KOPT-K1 (cell line): ENCODE measurements at regions not wholly inside any gene's neighbourhood (a gene's known extent, or its start where the extent isn't known, plus 50 kb on each side); places are given as distances from the start of the nearest gene placed in this dataset.

ENCODE experiments used
- H3K27ac ChIP-seq: fragments of 200-600 bp; sonication (generic); 2 replicates; pipeline ENCODE4 v1.5.1; 2016; ENCODE audit warnings: antibody characterized with exemption, mild to moderate bottlenecking, low read depth, low read length; ENCODE audit not compliant: poor library complexity, severe bottlenecking
- H3K36me3 ChIP-seq: fragments of 200-600 bp; sonication (generic); 2 replicates; pipeline ENCODE4 v1.5.1; 2017; ENCODE audit warnings: antibody characterized with exemption, mild to moderate bottlenecking, low read length, moderate library complexity; ENCODE audit not compliant: insufficient read depth
- H3K9me3 ChIP-seq: fragments of 200-600 bp; sonication (generic); 2 replicates; pipeline ENCODE4 v1.5.1; 2017; ENCODE audit warnings: antibody characterized with exemption, low read length, mild to moderate bottlenecking; ENCODE audit not compliant: insufficient read depth, poor library complexity, severe bottlenecking

DNA sequence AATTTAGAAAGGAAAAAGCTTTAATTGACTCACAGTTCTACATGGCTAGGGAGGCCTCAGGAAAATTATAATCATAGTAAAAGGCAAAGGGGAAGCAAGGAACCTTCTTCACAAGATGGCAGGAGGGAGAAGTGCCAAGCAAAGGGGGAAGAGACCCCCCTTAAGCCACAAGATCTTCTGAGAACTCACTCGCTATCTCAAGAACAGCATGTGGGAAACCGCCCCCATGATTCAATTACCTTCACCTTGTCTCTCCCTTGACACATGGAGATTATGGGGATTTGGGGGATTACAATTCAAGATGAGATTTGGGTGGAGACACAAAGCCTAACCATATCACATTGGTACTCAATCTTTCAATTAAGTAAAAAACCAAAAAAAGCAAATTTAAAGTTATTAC lies 1778.7 kb upstream of the MIR17HG start:
- no peaks in the 10 kb centered on the region for H3K36me3 ChIP-seq
- no peaks in the 10 kb centered on the region for H3K9me3 ChIP-seq
- no peak overlapping the region for H3K27ac ChIP-seq

DNA sequence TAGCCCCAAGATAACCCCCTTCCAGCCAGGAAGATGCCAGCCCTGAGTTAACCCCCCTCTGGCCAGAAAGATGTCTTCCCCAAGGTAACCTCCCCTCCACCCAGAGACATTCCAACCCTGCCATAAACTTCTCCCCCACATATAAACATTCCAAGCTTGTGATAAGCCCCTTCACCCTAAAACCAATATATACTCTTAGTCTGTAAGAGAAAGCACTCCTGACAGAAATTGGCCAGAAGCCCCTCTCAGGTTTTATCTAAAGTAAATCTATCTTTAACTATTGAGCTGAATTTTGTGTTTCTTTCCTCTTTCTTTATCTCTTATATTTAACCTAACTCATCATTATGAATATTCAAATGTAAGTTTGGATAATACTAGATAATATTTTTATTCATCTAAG lies 1775.8 kb upstream of the MIR17HG start:
- no peaks in the 10 kb centered on the region for H3K36me3 ChIP-seq
- no peaks in the 10 kb centered on the region for H3K9me3 ChIP-seq

DNA sequence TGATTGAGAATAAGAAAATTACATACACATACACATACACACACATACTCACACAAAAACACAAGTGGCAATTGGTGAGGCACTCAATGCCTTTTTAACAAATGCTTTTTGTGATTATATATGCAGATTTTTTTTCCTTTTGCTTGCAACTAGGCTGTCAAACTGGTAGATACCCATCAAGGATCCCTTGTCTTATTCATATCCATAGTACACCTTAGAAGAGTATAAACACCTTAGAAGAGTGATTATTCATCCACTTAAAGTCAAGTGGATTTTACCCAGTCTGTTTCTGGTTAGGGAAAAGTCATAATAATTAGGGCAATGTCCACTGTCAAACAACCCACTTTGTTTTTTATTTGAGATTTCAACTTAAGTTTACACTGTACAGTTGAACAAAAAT lies 1773.4 kb upstream of the MIR17HG start:
- H3K36me3 ChIP-seq: no peaks in the 10 kb centered on the region
- H3K27ac ChIP-seq: no peak overlapping the region
- H3K9me3 ChIP-seq: no peaks in the 10 kb centered on the region

More for the DNA sequence above, 1775.8 kb upstream of the MIR17HG start:
- no peak overlapping the region for H3K27ac ChIP-seq

DNA sequence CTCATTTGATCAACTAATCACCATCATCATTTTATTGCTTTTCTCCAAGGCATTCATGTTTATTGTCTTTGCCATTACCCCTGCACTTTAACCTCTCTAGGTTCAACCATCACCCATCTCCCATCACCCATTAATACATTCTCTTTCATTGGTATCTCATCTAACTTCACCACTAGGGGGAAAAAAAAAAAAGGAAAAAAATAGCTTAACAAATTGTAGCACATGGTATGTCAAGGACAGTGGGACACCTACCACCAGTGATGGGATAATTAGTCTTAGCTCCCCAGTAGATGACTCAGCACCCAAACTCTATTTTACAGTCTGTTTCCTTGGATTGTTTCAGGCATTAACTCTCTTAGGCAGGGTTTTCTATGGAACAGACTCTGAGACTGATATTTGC lies 1770.2 kb upstream of the MIR17HG start:
- H3K36me3 ChIP-seq: no peaks in the 10 kb centered on the region
- H3K27ac ChIP-seq: no peak overlapping the region
- no peaks in the 10 kb centered on the region for H3K9me3 ChIP-seq

DNA sequence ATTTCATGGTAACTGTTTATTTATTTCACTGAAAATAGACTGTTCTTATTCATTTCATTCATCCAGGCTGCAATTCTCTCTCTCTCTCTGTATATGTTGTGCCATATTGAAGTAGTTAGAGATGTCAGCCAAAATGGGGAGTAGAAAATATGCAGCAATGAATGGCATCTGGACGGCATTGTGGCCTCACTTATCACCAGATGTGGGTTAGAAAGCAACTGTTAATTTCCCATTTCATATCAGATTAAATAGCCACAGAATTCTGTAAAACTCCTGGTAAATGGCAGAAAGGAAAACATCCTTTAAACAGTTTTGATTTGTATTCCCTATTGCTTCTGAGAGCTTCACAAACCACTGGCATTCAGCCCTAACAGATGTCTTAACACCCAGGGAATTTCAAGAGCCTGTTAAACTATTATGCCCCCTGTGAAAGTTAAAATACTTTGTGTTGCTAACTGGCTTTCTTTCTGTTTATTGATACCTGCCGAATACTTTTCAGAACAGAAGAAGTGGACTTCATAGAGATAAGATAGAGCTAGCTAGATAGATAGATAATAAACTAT lies 1763.3 kb upstream of the MIR17HG start:
- Histone ChIP-seq H3K9me3 (no peaks in the 10 kb centered on the region), H3K36me3 (no peaks in the 10 kb centered on the region), H3K27ac (no peak overlapping the region)

DNA sequence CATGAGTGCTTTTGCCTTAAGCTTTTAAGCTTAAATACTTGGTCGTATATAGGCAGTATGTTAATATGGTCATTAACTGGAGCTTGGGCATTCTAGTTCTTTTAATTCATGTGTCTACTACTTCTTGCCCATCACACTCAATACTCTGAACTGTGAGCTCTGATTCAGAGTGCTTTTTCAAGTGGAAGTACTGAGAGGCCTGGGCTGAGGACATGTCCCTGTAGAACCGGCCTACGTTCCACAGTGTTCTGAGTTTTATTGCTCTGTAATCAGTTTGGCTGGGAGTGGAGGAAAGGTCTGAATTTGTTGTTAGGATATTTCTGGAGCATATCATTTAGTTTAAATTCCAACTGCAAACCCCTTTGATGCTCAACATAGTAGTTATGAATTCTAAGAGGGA lies 1744.8 kb upstream of the MIR17HG start:
- no peaks in the 10 kb centered on the region for H3K9me3 ChIP-seq
- H3K36me3 ChIP-seq: no peaks in the 10 kb centered on the region
- H3K27ac ChIP-seq: no peak overlapping the region

DNA sequence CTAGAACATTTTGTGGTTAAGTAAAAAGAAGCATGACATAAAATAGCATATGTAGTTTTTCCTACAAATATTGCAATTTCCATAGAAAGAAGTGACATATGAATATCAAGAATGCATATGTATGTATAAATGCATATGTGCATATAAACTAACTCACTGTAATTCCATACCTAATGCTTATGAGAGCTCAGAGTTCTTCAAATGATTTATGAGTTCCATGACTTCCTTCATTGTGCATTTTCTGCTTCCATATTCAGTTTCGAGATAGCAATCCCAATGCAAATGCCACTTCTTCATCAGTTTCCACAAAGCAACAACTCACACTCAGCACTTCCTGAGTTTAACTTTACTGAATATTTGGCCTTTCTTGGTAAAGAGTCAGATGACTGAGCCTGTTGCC lies 1744.3 kb upstream of the MIR17HG start:
- Histone ChIP-seq H3K9me3 (no peaks in the 10 kb centered on the region), H3K27ac (no peak overlapping the region), H3K36me3 (no peaks in the 10 kb centered on the region)

DNA sequence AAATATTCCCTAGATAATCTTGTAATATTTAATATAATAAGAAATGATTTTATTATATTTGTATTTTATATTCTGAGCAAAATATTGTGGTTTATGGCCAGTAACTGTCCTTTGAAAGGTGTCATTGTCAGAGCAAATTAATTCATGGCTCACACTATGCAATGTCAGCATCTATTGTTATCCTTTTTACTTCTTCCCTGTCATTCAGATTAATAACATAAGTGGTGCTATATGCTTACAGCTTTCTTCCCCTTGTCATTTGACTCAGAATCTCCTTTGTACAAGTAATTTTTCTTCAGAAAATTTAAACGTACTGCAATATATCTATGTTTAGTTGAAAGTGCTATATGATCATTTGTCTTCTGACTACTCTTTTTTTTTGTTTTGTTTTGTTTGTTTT lies 1738.2 kb upstream of the MIR17HG start:
- Histone ChIP-seq H3K27ac (no peak overlapping the region), H3K9me3 (no peaks in the 10 kb centered on the region), H3K36me3 (no peaks in the 10 kb centered on the region)

DNA sequence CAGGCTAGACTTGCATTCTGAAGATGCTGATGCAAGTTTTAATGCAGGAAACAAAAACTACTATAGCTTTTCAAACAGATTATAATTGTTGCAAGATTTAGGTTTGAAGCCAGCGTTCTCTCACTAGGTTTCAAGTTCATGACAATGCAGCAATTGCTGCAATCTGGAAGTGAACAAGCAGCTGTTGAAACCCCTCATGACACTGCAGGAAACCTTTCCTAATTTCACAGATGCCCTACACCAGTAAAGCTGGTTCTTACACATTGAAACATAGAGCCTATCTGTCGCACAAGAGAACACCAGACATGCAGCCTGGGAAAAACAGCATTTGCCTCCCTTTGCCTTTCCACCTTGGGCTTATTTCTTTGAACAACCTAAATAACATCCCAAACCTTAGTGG lies 1737.2 kb upstream of the MIR17HG start:
- H3K27ac ChIP-seq: no peak overlapping the region
- no peaks in the 10 kb centered on the region for H3K9me3 ChIP-seq

DNA sequence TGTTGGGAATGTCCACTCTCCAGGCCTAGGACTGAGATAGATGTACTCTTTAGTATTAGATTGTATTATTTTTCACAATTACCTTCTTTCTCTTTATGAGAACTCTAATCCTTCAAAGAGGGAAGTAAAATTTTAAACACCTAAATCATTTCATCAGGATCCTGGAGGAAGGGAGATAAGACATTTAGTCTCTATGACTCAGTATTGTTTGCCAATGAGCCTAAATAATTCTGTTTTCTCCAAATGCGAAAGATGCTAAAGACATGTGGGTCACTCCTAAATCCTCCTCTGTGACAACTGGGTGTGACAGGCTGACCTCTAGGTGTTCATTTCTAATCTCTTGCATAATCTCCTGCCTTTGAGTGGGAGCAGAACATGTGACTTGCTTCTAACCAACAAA lies 1736.6 kb upstream of the MIR17HG start:
- Histone ChIP-seq H3K27ac (no peak overlapping the region), H3K9me3 (no peaks in the 10 kb centered on the region), H3K36me3 (no peaks in the 10 kb centered on the region)

More for the DNA sequence above, 1737.2 kb upstream of the MIR17HG start:
- no peaks in the 10 kb centered on the region for H3K36me3 ChIP-seq

DNA sequence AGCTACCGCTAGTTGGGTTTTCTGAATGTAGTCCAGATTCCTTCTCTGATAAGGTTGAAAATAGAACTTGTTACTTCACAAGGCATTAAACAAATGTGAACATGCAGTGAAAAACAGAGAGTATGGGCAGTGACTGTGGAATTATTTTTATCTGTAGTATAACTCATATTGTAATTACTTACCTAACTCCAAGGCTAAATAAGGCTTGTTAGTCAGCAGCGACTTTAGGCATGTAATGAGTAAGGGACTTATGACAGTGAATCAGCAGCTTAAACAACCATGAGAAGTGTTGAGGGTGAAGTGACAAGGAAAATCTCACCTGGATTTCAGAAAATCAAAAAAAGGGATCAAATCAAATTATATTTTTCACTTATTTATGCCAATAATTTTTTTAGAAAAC lies 1719.5 kb upstream of the MIR17HG start:
- H3K36me3 ChIP-seq: no peaks in the 10 kb centered on the region
- no peak overlapping the region for H3K27ac ChIP-seq
- H3K9me3 ChIP-seq: no peaks in the 10 kb centered on the region

DNA sequence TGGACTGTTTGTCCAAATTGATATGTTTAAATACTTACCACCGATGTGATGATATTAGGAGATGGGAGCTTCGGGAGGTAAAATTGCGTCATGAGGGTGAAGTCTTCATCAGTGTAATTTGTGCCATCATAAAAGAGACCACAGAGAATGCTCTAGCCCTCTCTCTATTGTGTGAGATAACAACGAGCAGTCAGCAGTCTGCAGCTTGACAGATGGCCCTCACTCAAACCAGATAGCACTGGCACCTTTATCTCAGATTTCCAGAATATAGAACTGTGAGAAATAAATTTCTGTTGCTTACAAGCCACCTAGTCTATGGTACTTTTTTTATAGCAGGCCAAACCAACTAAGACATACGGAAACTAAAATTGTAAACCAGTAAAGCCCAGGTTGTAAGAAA lies 1718.9 kb upstream of the MIR17HG start:
- no peaks in the 10 kb centered on the region for H3K9me3 ChIP-seq
- no peak overlapping the region for H3K27ac ChIP-seq
- no peaks in the 10 kb centered on the region for H3K36me3 ChIP-seq

DNA sequence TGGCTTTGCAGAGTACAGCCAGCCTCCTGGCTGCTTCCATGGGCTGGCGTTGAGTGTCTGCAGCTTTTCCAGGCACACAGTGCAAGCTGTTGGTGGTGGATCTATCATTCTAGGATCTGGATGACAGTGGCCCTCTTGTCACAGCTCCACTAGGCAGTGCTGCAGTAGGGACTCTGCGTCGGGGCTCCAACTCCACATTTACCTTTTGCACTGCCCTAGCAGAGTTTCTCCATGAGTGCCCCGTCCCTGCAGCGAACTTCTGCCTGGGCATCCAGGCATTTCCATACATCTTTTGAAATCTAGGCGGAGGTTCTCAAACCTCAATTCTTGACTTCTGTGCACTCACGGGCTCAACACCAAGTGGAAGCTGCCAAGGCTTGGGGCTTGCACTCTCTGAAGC lies 1697.3 kb upstream of the MIR17HG start:
- H3K36me3 ChIP-seq: no peaks in the 10 kb centered on the region
- H3K27ac ChIP-seq: no peak overlapping the region
- H3K9me3 ChIP-seq: no peaks in the 10 kb centered on the region

DNA sequence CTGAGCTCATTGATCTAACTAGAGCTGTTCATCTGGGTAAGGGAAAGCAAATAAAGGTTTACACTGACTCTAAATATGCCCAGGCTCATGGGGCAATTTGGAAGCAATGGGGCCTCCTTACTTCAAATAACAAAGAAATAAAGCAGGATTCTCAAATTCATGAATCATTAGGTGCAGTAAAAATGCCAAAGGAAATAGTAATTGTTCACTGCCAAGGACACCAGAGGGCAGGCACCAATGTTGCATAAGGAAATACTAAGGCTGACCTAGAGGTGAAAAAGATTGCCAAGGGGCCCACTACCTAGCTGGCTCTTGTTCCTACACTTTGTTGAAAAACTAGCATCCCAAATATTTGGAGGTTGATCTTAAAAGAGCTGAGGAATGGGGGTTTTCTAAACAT lies 1686.7 kb upstream of the MIR17HG start:
- Histone ChIP-seq H3K9me3 (no peaks in the 10 kb centered on the region), H3K27ac (no peak overlapping the region), H3K36me3 (no peaks in the 10 kb centered on the region)

DNA sequence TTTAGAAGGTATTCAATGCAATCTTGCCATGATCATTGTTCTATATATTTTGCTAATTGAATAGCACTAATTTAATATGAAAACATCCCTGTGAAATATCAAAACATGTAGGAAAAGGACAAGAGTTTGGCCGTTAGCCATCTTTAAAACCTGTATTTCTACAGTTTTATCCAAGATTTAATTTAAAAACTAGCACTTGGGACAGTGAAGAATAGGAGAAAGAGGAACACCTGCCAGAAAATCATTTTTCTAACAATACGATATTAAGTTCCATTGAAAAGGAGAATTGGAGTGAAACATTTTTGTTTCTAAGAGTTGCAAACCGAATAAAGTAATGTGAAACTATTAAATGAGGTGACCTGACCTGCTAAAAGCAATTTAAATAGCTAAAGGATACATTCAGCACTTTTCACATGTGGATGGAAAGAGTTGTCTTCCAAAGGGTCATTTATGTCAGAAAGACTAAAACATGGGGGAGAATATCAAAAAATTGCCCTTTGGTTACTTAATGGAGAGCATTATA lies 1673.6 kb upstream of the MIR17HG start:
- no peak overlapping the region for H3K27ac ChIP-seq
- H3K9me3 ChIP-seq: no peaks in the 10 kb centered on the region
- no peaks in the 10 kb centered on the region for H3K36me3 ChIP-seq

DNA sequence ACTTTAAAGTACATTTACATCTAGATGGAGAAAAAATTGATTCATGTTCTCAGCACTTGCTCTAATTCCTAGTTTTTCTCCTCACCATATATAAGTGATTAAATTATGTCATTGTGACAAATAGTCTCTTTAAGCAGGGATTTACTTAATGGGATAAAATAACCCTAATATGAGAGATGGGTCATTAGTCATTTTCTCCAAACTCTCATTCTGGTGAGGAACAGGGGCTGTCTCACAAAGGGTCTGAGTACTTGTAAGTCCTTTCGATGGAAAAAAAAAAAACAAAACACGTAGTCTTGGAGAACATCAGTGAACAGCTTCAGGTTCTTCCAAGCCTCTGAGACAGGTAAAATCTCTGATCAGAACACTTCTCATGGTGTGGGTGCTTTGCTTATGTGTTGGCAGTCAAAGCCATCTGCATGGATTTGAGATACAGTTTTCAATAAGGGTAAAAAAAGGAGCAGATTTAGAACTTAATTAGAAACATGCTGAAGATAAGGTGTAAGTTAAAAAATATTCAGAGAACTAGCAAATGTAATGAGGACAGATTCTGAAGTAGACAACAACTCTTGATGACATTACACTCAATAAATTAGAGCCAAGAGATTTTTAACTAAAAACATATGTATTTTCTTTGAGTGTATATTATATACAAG lies 1668.9 kb upstream of the MIR17HG start:
- H3K9me3 ChIP-seq: no peaks in the 10 kb centered on the region
- no peaks in the 10 kb centered on the region for H3K36me3 ChIP-seq
- H3K27ac ChIP-seq: no peak overlapping the region
